Stimulated activated naive CD8-positive, alpha-beta T cell treated with anti-CD3 and anti-CD28 coated beads, Interleukin-15, amount 100 ng/mL, for 72 hours (primary cell): ENCODE measurements at regions not wholly inside any gene's neighbourhood (a gene's known extent, or its start where the extent isn't known, plus 50 kb on each side); places are given as distances from the start of the nearest gene placed in this dataset.
"Not testable (repeated sequence)": the region's sequence is repeated elsewhere in the genome, so short reads cannot be mapped to it uniquely, and the experiment has no call there.

Experiments
- ATAC-seq: fragments of 150-1000 bp; cut with Tn5 transposase; 2 replicates; pipeline ENCODE4 v1.10.0; 2021; ENCODE audit warnings: mild to moderate bottlenecking, moderate library complexity
- DNase-seq, 2 donors: peaks; one replicate each; pipeline ENCODE4 v3.0.0; 2021 to 2022
- H3K27ac Mint-ChIP-seq, 2 donors: one replicate each; pipeline ENCODE4 v1.8.0; 2022; ENCODE audit warnings: mild to moderate bottlenecking in 2 of 2, mixed read lengths in 2 of 2, moderate library complexity in 2 of 2
- H3K27me3 Mint-ChIP-seq: one replicate; pipeline ENCODE4 v1.8.0; 2022; ENCODE audit warnings: mixed read lengths
- H3K4me1 Mint-ChIP-seq: one replicate; pipeline ENCODE4 v1.8.0; 2022; ENCODE audit warnings: mild to moderate bottlenecking, mixed read lengths
- H3K4me3 Mint-ChIP-seq, 2 donors: one replicate each; pipeline ENCODE4 v1.8.0; 2022; ENCODE audit warnings: mild to moderate bottlenecking in 2 of 2, mixed read lengths in 2 of 2, moderate library complexity in 1 of 2
- H3K9me3 Mint-ChIP-seq, 2 donors: one replicate each; pipeline ENCODE4 v1.8.0; 2022; ENCODE audit warnings: mixed read lengths in 2 of 2

GRCh38 chr17:68131456-68131855 lies 95.9 kb downstream of the KPNA2 start:
- Mint-ChIP-seq H3K4me3 (no peak overlapping the region), H3K9me3 (no peaks in the 10 kb centered on the region), H3K4me1 (peaks cover 9% of the 10 kb centered on the region), H3K27me3 (no peaks in the 10 kb centered on the region), H3K27ac (no peak overlapping the region)
- DNase-seq (no peak), ATAC-seq (no peak)

GRCh38 chr17:68133346-68134045 lies 98.0 kb downstream of the KPNA2 start:
- Mint-ChIP-seq H3K9me3 (no peaks in the 10 kb centered on the region), H3K27ac (peak overlapping the region; percentile 24 to 54), H3K4me3 (no peak overlapping the region), H3K27me3 (no peaks in the 10 kb centered on the region), H3K4me1 (peaks cover 6% of the 10 kb centered on the region)
- ATAC-seq (no peak), DNase-seq (no peak)

GRCh38 chr17:68134046-68134637 lies 98.6 kb downstream of the KPNA2 start:
- ATAC-seq = peak; percentile 46
- DNase-seq = no peak
- no peak overlapping the region for H3K27ac Mint-ChIP-seq
- no peaks in the 10 kb centered on the region for H3K9me3 Mint-ChIP-seq
- no peaks in the 10 kb centered on the region for H3K27me3 Mint-ChIP-seq
- H3K4me1 Mint-ChIP-seq = peaks cover 6% of the 10 kb centered on the region
- no peak overlapping the region for H3K4me3 Mint-ChIP-seq

GRCh38 chr17:68134731-68135130 lies 99.2 kb downstream of the KPNA2 start:
- H3K27me3 Mint-ChIP-seq = no peaks in the 10 kb centered on the region

GRCh38 chr17:68135141-68135887 lies 99.8 kb downstream of the KPNA2 start:
- Mint-ChIP-seq H3K9me3 (no peaks in the 10 kb centered on the region), H3K4me3 (no peak overlapping the region), H3K27me3 (no peaks in the 10 kb centered on the region), H3K27ac (no peak overlapping the region), H3K4me1 (peaks cover 6% of the 10 kb centered on the region)
- ATAC-seq (no peak), DNase-seq (no peak)

More at GRCh38 chr17:68134731-68135130, 99.2 kb downstream of the KPNA2 start:
- Mint-ChIP-seq H3K27ac (no peak overlapping the region), H3K4me3 (no peak overlapping the region), H3K4me1 (peaks cover 6% of the 10 kb centered on the region), H3K9me3 (no peaks in the 10 kb centered on the region)
- DNase-seq (no peak), ATAC-seq (no peak)

GRCh38 chr17:68141050-68141449 lies 105.5 kb downstream of the KPNA2 start:
- no peak for DNase-seq
- H3K4me3 Mint-ChIP-seq = no peak overlapping the region
- H3K9me3 Mint-ChIP-seq = no peaks in the 10 kb centered on the region
- H3K27ac Mint-ChIP-seq = no peak overlapping the region
- peaks cover 6% of the 10 kb centered on the region for H3K4me1 Mint-ChIP-seq
- no peak for ATAC-seq
- no peaks in the 10 kb centered on the region for H3K27me3 Mint-ChIP-seq

GRCh38 chr17:68142595-68142994 lies 105.2 kb upstream of the AMZ2 start:
- H3K9me3 Mint-ChIP-seq = no peaks in the 10 kb centered on the region
- H3K27me3 Mint-ChIP-seq = no peaks in the 10 kb centered on the region
- ATAC-seq = no peak
- no peak overlapping the region for H3K4me3 Mint-ChIP-seq
- peaks cover 6% of the 10 kb centered on the region for H3K4me1 Mint-ChIP-seq
- no peak for DNase-seq
- no peak overlapping the region for H3K27ac Mint-ChIP-seq

DNA sequence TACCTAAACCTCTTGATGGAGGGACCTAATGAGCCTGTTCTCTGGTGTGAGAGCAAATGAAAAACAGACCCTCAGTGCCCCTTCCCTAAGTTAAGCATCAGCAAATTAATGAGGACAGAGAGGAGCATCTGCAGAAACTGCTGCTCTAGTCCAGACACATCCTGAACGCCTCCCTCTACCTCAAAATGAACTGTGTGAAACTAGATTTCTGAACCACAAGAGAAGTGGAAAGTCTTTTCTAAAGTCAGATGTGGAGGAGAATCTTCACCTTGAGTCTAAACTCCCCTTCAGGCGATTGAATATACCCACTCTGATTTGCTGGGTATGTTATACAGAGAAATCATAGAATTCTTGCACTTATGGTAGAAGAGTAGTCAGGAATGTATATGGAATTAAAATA lies 104.4 kb upstream of the AMZ2 start:
- Mint-ChIP-seq H3K4me3 (no peak overlapping the region), H3K27me3 (no peaks in the 10 kb centered on the region), H3K4me1 (peaks cover 6% of the 10 kb centered on the region), H3K27ac (no peak overlapping the region), H3K9me3 (no peaks in the 10 kb centered on the region)
- no peak for DNase-seq
- ATAC-seq = no peak

- no peaks in the 10 kb centered on the region for H3K27me3 Mint-ChIP-seq
- no peaks in the 10 kb centered on the region for H3K9me3 Mint-ChIP-seq
- H3K4me3 Mint-ChIP-seq = no peak overlapping the region
- DNase-seq (no peak), ATAC-seq (no peak)
- peaks cover 6% of the 10 kb centered on the region for H3K4me1 Mint-ChIP-seq
- H3K27ac Mint-ChIP-seq = no peak overlapping the region
These were observed 102.8 kb upstream of the AMZ2 start for GRCh38 chr17:68145088-68145487.

GRCh38 chr17:68148936-68149335 lies 98.9 kb upstream of the AMZ2 start:
- Mint-ChIP-seq H3K9me3 (no peaks in the 10 kb centered on the region), H3K4me3 (no peak overlapping the region), H3K4me1 (no peaks in the 10 kb centered on the region), H3K27me3 (no peaks in the 10 kb centered on the region), H3K27ac (no peak overlapping the region)
- ATAC-seq = no peak
- no peak for DNase-seq

DNA sequence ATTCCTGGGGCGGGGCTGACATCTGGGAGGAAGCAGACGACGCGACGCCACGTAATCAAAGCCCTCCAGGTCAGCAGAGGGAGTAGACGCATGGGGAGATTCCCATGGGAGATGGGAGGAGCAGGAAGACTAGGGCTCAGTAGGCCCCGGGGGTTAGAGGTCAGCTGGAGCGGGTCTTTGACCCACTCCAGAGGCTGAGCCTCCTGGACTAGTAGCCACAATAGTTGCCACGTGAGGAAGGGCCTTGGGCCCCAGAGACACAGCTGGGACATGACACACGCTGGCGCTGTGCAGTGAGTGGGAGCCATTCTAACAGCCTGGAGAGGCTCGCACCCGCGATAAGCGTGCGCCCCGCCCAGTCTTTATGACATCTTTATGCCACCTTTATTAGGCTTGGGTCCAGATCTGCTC lies 95.7 kb upstream of the AMZ2 start:
- H3K27me3 Mint-ChIP-seq = no peaks in the 10 kb centered on the region
- H3K4me1 Mint-ChIP-seq = no peaks in the 10 kb centered on the region
- no peak for DNase-seq
- H3K9me3 Mint-ChIP-seq = no peaks in the 10 kb centered on the region
- no peak overlapping the region for H3K27ac Mint-ChIP-seq
- H3K4me3 Mint-ChIP-seq = no peak overlapping the region
- no peak for ATAC-seq

DNA sequence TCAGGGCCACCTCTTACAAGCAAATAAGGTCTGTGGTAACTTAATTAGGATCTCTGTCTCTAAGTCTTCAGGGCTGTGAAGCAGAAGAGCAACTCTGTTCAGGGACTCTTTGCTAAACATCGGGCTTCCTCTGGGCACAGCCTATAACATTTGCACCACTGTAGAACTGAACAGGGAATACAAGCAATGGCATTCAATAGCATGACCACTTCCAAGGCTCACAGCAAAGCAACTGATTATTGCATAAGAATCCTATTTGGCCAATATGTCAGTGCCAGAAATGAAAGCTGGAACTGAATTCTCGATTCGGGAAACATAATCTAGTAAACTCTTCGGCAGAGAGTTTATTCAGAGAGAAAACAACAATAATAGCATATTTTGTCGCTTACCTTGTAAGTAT lies 92.2 kb upstream of the AMZ2 start:
- DNase-seq = no peak
- Mint-ChIP-seq H3K4me1 (no peaks in the 10 kb centered on the region), H3K4me3 (no peak overlapping the region), H3K9me3 (no peaks in the 10 kb centered on the region), H3K27me3 (no peaks in the 10 kb centered on the region), H3K27ac (no peak overlapping the region)
- ATAC-seq = no peak

GRCh38 chr17:68161644-68162428 lies 86.0 kb upstream of the AMZ2 start:
- Mint-ChIP-seq H3K9me3 (no peaks in the 10 kb centered on the region), H3K27me3 (no peaks in the 10 kb centered on the region), H3K4me3 (no peak overlapping the region), H3K27ac (peak overlapping the region in 1 of 2 donors; percentile 19), H3K4me1 (no peaks in the 10 kb centered on the region)
- no peak for ATAC-seq
- no peak for DNase-seq

DNA sequence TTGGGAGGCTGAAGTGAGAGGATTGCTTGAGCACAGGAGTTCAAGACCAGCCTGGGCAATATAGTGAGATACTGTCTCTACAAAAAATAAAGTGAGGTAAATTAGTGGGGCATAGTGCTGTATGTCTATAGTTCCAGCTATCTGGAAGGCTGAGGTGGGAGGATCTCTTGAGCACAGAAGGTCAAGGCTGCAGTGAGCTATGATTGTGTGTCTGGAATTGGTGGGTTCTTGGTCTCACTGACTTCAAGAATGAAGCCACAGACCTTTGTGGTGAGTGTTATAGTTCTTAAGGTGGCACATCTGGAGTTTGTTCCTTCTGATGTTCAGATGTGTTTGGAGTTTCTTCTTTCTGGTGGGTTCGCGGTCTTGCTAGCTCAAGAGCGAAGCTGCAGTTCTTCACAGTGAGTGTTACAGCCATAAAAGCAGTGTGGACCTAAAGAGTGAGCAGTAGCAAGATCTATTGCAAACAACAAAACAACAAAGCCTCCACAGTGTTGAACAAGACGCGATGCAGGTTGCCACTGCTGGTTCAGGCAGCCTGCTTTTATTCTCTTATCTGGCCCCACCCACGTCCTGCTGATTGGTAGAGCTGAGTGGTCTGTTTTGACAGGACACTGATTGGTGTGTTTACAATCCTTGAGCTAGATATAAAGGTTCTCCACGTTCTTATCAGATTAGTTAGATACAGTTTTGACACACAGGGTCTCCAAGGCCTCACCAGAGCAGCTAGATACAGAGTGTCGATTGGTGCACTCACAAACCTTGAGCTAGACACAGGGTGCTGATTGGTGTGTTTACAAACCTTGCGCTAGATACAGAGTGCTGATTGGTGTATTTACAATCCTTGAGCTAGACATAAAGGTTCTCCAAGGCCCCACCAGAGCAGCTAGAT lies 79.3 kb upstream of the AMZ2 start:
- Mint-ChIP-seq H3K4me3 (peak overlapping the region in 1 of 2 donors; percentile 28), H3K4me1 (peaks cover 28% of the 10 kb centered on the region)
- not testable (repeated sequence) for ATAC-seq, H3K9me3 Mint-ChIP-seq, H3K27ac Mint-ChIP-seq, H3K27me3 Mint-ChIP-seq
- peak in 1 of 2 donors; percentile 35 for DNase-seq
